IMR-90 (cell line): ENCODE measurements at regions not wholly inside any gene's neighbourhood (a gene's known extent, or its start where the extent isn't known, plus 50 kb on each side); places are given as distances from the start of the nearest gene placed in this dataset.

Experiments used
- ATAC-seq: fragments of 200-7000 bp; cut with Tn5 transposase; 2 replicates; pipeline ENCODE4 v1.9.1; 2020; ENCODE audit warnings: low read depth, mild to moderate bottlenecking, moderate library complexity
- BruUV-seq: library from RNA; stranded (reverse); fragments of 400-500 nt; replicated peaks from 2 replicates; lab custom pipeline; 2021; lab: Mats Ljungman, UMichigan
- CTCF ChIA-PET: fragments of 300-600 bp; formaldehyde crosslinking; extraction: SDS; loops from one replicate; lab custom pipeline; 2021; ENCODE audit warnings: antibody characterized with exemption; lab: Yijun Ruan, JAX
- POLR2A ChIA-PET: fragments of 300-600 bp; sonication (Branson Sonifier 250); formaldehyde crosslinking; loops from one replicate; lab custom pipeline; 2022; ENCODE audit warnings: antibody characterized with exemption; ENCODE audit not compliant: unreplicated experiment; lab: Charles Lee
- DNase-seq: peaks from one replicate; pipeline ENCODE4 v3.0.0; 2013
- H2AFZ ChIP-seq: replicated peaks from 2 replicates; pipeline ENCODE3; 2013; ENCODE audit warnings: low read length, mild to moderate bottlenecking; ENCODE audit not compliant: poor library complexity
- H2AK5ac ChIP-seq: 2 replicates; pipeline ENCODE4 v1.6.1; 2013; ENCODE audit warnings: low read depth, low read length, inconsistent platforms
- H2AK9ac ChIP-seq: replicated peaks from 2 replicates; pipeline ENCODE3; 2013; ENCODE audit warnings: mild to moderate bottlenecking, low read depth, low read length, moderate library complexity; ENCODE audit not compliant: poor library complexity
- H2BK120ac ChIP-seq: 2 replicates; pipeline ENCODE4 v1.6.1; 2013; ENCODE audit warnings: low read depth, low read length, inconsistent platforms
- H2BK15ac ChIP-seq: 3 replicates; pipeline ENCODE4 v1.6.1; 2013; ENCODE audit warnings: low read depth, low read length, inconsistent platforms
- H2BK20ac ChIP-seq: 2 replicates; pipeline ENCODE4 v1.6.1; 2013; ENCODE audit warnings: low read depth, mild to moderate bottlenecking, inconsistent platforms, low read length, moderate library complexity
- H2BK5ac ChIP-seq: 2 replicates; pipeline ENCODE4 v1.6.1; 2013; ENCODE audit warnings: mild to moderate bottlenecking, low read depth, low read length, inconsistent platforms; ENCODE audit not compliant: poor library complexity, severe bottlenecking
- H3K14ac ChIP-seq: replicated peaks from 2 replicates; pipeline ENCODE4 v1.6.1; 2013; ENCODE audit warnings: low read depth, low read length, inconsistent platforms
- H3K18ac ChIP-seq: 2 replicates; pipeline ENCODE4 v1.6.1; 2013; ENCODE audit warnings: low read depth, low read length, control low read depth
- H3K23ac ChIP-seq: 2 replicates; pipeline ENCODE4 v1.6.1; 2013; ENCODE audit warnings: low read depth, low read length, inconsistent platforms
- H3K27ac ChIP-seq: 2 replicates; pipeline ENCODE4 v1.5.1; 2013; ENCODE audit warnings: mild to moderate bottlenecking, control low read depth, low read length; ENCODE audit not compliant: insufficient read depth
- H3K27me3 ChIP-seq: 2 replicates; pipeline ENCODE4 v1.6.1; 2013; ENCODE audit warnings: low read length; ENCODE audit not compliant: control insufficient read depth, insufficient read depth
- H3K36me3 ChIP-seq: 2 replicates; pipeline ENCODE4 v1.6.1; 2013; ENCODE audit warnings: low read length, mixed read lengths; ENCODE audit not compliant: control insufficient read depth, insufficient read depth
- H3K4ac ChIP-seq: 2 replicates; pipeline ENCODE4 v1.6.1; 2013; ENCODE audit warnings: low read depth, low read length, inconsistent platforms
- H3K4me1 ChIP-seq: 2 replicates; pipeline ENCODE4 v1.6.1; 2013; ENCODE audit warnings: low read length, mixed read lengths; ENCODE audit not compliant: control insufficient read depth, insufficient read depth
- H3K4me2 ChIP-seq: 2 replicates; pipeline ENCODE4 v1.6.1; 2013; ENCODE audit warnings: low read depth, mild to moderate bottlenecking, control low read depth, low read length, moderate library complexity
- H3K4me3 ChIP-seq: 2 replicates; pipeline ENCODE4 v1.5.1; 2013; ENCODE audit warnings: low read depth, mild to moderate bottlenecking, control low read depth, low read length, moderate library complexity; ENCODE audit not compliant: insufficient read depth
- H3K56ac ChIP-seq: 2 replicates; pipeline ENCODE4 v1.6.1; 2013; ENCODE audit warnings: low read length, inconsistent platforms; ENCODE audit not compliant: insufficient read depth; ENCODE audit errors: extremely low read depth
- H3K79me1 ChIP-seq, 2 experiments: 2 replicates each; pipeline ENCODE4 v1.6.1; 2013; ENCODE audit warnings: low read length in 2 of 2, inconsistent platforms in 1 of 2, low read depth in 1 of 2
- H3K9ac ChIP-seq: 2 replicates; pipeline ENCODE4 v1.6.1; 2013; ENCODE audit warnings: low read depth, low read length, control low read depth
- H3K9me1 ChIP-seq: 2 replicates; pipeline ENCODE4 v1.6.1; 2013; ENCODE audit warnings: low read length, inconsistent platforms; ENCODE audit not compliant: insufficient read depth
- H3K9me3 ChIP-seq: 2 replicates; pipeline ENCODE4 v1.6.1; 2013; ENCODE audit warnings: low read length; ENCODE audit not compliant: control insufficient read depth, insufficient read depth
- H4K20me1 ChIP-seq: 2 replicates; pipeline ENCODE4 v1.6.1; 2013; ENCODE audit warnings: low read length, inconsistent platforms; ENCODE audit not compliant: insufficient read depth
- H4K5ac ChIP-seq: 2 replicates; pipeline ENCODE4 v1.6.1; 2013; ENCODE audit warnings: mild to moderate bottlenecking, low read depth, low read length, control low read depth
- H4K8ac ChIP-seq, 2 experiments: 2 replicates each; pipeline ENCODE4 v1.6.1; 2013; ENCODE audit warnings: low read depth in 2 of 2, low read length in 2 of 2, control low read depth in 1 of 2, inconsistent platforms in 1 of 2
- H4K91ac ChIP-seq: 2 replicates; pipeline ENCODE4 v1.6.1; 2013; ENCODE audit warnings: low read depth, low read length, inconsistent platforms; ENCODE audit not compliant: insufficient read depth
- RFX5 ChIP-seq: IDR thresholded peaks from 2 replicates; pipeline ENCODE4 v1.8.0; 2012; ENCODE audit warnings: low read depth, mild to moderate bottlenecking, low read length, moderate library complexity
- WGBS, 2 experiments: methylation state at CpG; one replicate each; pipeline versions ENCODE4 v1.1.5 to v1.1.7; 2013; ENCODE audit warnings: missing lambda C conversion rate in 2 of 2; ENCODE audit not compliant: insufficient read length in 1 of 2; ENCODE audit errors: extremely low coverage in 2 of 2; 5-methylcytosine and 5-hydroxymethylcytosine counted together
- dilution Hi-C: fragments of 300-500 bp; cut with HindIII; formaldehyde crosslinking; loops from one replicate; pipeline ENCODE4 v1.14.3; 2018; ENCODE audit warnings: low sequenced_read_pairs; ENCODE audit not compliant: unreplicated experiment
- in situ Hi-C: fragments of 300-500 bp; cut with MboI; formaldehyde crosslinking; loops from 3 replicates; pipeline ENCODE4 v1.14.3; 2019; ENCODE audit warnings: low sequenced_read_pairs, inconsistent platforms, mixed read lengths
- intact Hi-C: fragments of 100-400 bp; cut with micrococcal nuclease; formaldehyde crosslinking; loops from 2 replicates; pipeline ENCODE4 v1.10.0; 2022
- TF ChIP-seq, protein P1 (sequence below): fragments of 150-350 bp; IDR thresholded peaks from 2 replicates; pipeline ENCODE4 v1.6.1; 2016; ENCODE audit warnings: low read depth, mild to moderate bottlenecking, low read length, moderate library complexity, borderline replicate concordance

DNA sequence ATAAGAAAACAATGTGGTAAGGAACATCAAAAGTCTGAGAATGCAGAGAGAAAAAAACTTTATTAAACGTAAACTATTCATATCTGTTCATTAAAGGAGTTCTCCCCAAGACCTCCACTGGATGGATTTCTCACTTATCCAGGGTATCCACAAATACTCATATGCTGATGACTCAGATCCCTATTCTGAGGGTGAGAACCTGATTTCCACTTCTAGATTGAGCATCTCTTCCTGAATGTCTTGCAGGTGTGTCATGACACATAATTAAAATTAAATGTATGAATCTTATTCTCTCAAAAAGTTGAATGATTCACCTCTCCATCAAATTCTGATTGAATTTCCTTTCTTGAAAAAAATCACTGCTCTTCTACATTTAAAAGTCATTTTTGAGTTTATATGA, 199.9 kb downstream of the MFSD1 start:
- TF ChIP-seq, protein P1, sequence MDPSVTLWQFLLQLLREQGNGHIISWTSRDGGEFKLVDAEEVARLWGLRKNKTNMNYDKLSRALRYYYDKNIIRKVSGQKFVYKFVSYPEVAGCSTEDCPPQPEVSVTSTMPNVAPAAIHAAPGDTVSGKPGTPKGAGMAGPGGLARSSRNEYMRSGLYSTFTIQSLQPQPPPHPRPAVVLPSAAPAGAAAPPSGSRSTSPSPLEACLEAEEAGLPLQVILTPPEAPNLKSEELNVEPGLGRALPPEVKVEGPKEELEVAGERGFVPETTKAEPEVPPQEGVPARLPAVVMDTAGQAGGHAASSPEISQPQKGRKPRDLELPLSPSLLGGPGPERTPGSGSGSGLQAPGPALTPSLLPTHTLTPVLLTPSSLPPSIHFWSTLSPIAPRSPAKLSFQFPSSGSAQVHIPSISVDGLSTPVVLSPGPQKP = no peak
- TF ChIP-seq RFX5 = no peak
- ChIA-PET CTCF (no interaction called here), POLR2A (no interaction called here)
- no peaks in the 10 kb centered on the region for H4K20me1 ChIP-seq
- no peak overlapping the region for H3K23ac ChIP-seq
- BruUV-seq = no TSS peak
- H2AK9ac ChIP-seq = no peak overlapping the region
- no peak overlapping the region for H2BK120ac ChIP-seq
- H3K18ac ChIP-seq = no peak overlapping the region
- DNase-seq (no peak), ATAC-seq (no peak)
- H3K4me2 ChIP-seq = no peak overlapping the region
- H4K8ac ChIP-seq = no peak overlapping the region
- H4K5ac ChIP-seq = no peak overlapping the region
- no CpG with 5 or more reads among the region's 1 CpG for WGBS, 2 experiments
- intact Hi-C loops (no loop called here), dilution Hi-C loops (no loop called here), in situ Hi-C loops (no loop called here)
- no peak overlapping the region for H4K91ac ChIP-seq
- no peak overlapping the region for H3K56ac ChIP-seq
- no peak overlapping the region for H3K4me3 ChIP-seq
- H3K9me3 ChIP-seq = no peaks in the 10 kb centered on the region
- H3K4ac ChIP-seq = no peak overlapping the region
- H3K14ac ChIP-seq = no peak overlapping the region
- H3K36me3 ChIP-seq = no peaks in the 10 kb centered on the region
- no peak overlapping the region for H2AFZ ChIP-seq
- no peaks in the 10 kb centered on the region for H3K4me1 ChIP-seq
- no peak overlapping the region for H3K27ac ChIP-seq
- no peak overlapping the region for H2BK20ac ChIP-seq
- H3K27me3 ChIP-seq = no peaks in the 10 kb centered on the region; the same call in 1 of the 2 replicates
- no peak overlapping the region for H2AK5ac ChIP-seq
- no peaks in the 10 kb centered on the region for H3K9me1 ChIP-seq
- no peaks in the 10 kb centered on the region for H3K79me1 ChIP-seq
- H2BK5ac ChIP-seq = no peak overlapping the region
- no peak overlapping the region for H2BK15ac ChIP-seq
- no peak overlapping the region for H3K9ac ChIP-seq
